HepG2 (cell line): ENCODE measurements at regions not wholly inside any gene's neighbourhood (a gene's known extent, or its start where the extent isn't known, plus 50 kb on each side); places are given as distances from the start of the nearest gene placed in this dataset.

Experiments
- ATAC-seq: fragments of 200-7000 bp; cut with Tn5 transposase; 3 replicates; pipeline ENCODE4 v1.9.1; 2020; ENCODE audit warnings: mild to moderate bottlenecking, moderate library complexity
- BruUV-seq: library from RNA; stranded (reverse); fragments of 400-500 nt; replicated peaks from 2 replicates; lab custom pipeline; 2021; lab: Mats Ljungman, UMichigan
- CTCF ChIA-PET: fragments of 300-600 bp; formaldehyde crosslinking; extraction: SDS; loops from one replicate; lab custom pipeline; 2021; ENCODE audit warnings: low total read pairs, inconsistent platforms, low intra/inter-chr PET ratio; lab: Yijun Ruan, JAX
- POLR2A ChIA-PET: fragments of 350-600 bp; sonication (Branson Sonifier 250); formaldehyde crosslinking; loops from one replicate; lab custom pipeline; 2020; ENCODE audit warnings: antibody characterized with exemption, inconsistent platforms; lab: Yijun Ruan, JAX
- DNase-seq: peaks from one replicate; pipeline ENCODE4 v3.0.0-alpha.2; 2015; ENCODE audit warnings: low spot score
- FAIRE-seq: peaks from 3 replicates; lab custom pipeline; 2011; peaks lifted over from hg19 to GRCh38; lab: Jason Lieb, UNC
- H2AFZ ChIP-seq: one replicate; pipeline ENCODE4 v1.6.1; 2011; ENCODE audit warnings: low read length, inconsistent platforms
- H3K27ac ChIP-seq: fragments of 300-600 bp; 3 replicates; pipeline ENCODE4 v1.8.0; 2011; ENCODE audit warnings: mixed run types, mild to moderate bottlenecking, mixed read lengths, low read length, inconsistent platforms; ENCODE audit not compliant: insufficient read depth; ENCODE audit errors: extremely low read length
- H3K27me3 ChIP-seq, 2 experiments: fragments of 200-600 bp in 1 of 2; 2 replicates in 1 of 2; 3 replicates in 1 of 2; pipeline versions ENCODE4 v1.6.0 to v1.8.0; 2011; ENCODE audit warnings: low read length in 2 of 2, mild to moderate bottlenecking in 2 of 2, moderate library complexity in 2 of 2, inconsistent platforms in 1 of 2; ENCODE audit not compliant: insufficient read depth in 2 of 2, control insufficient read depth in 1 of 2
- H3K36me3 ChIP-seq, 2 experiments: fragments of 200-600 bp in 1 of 2; replicated peaks in 1 of 2; 2 replicates in 1 of 2; 3 replicates in 1 of 2; pipeline versions ENCODE4 v1.5.1 to v1.8.0; 2011; ENCODE audit warnings: low read length in 2 of 2, inconsistent platforms in 1 of 2; ENCODE audit not compliant: insufficient read depth in 2 of 2, control insufficient read depth in 1 of 2
- H3K4me1 ChIP-seq: 2 replicates; pipeline ENCODE4 v1.5.1; 2012; ENCODE audit warnings: low read length, inconsistent platforms; ENCODE audit not compliant: insufficient read depth
- H3K4me2 ChIP-seq: 2 replicates; pipeline ENCODE4 v1.6.0; 2011; ENCODE audit warnings: low read depth, low read length, inconsistent platforms
- H3K4me3 ChIP-seq, 3 experiments: fragments of 200-600 bp in 1 of 3; sonication (generic), shearing (Covaris generic) in 1 of 3; replicated peaks in 1 of 3; 2 replicates each; pipeline ENCODE4 v1.5.1; 2011 to 2016; ENCODE audit warnings: low read length in 3 of 3, inconsistent platforms in 2 of 3, low read depth in 2 of 3, mild to moderate bottlenecking in 2 of 3, control low read depth in 1 of 3, mixed read lengths in 1 of 3; ENCODE audit not compliant: insufficient read depth in 1 of 3
- H3K79me2 ChIP-seq: one replicate; pipeline ENCODE4 v1.6.1; 2011; ENCODE audit warnings: low read length, inconsistent platforms; ENCODE audit not compliant: insufficient read depth
- H3K9ac ChIP-seq: 2 replicates; pipeline ENCODE4 v1.6.0; 2011; ENCODE audit warnings: mild to moderate bottlenecking, low read depth, low read length, inconsistent platforms; ENCODE audit not compliant: insufficient read depth
- H3K9me3 ChIP-seq: 2 replicates; pipeline ENCODE4 v1.5.1; 2012; ENCODE audit warnings: mild to moderate bottlenecking, low read length
- H4K20me1 ChIP-seq: 2 replicates; pipeline ENCODE4 v1.6.0; 2011; ENCODE audit warnings: inconsistent platforms, mild to moderate bottlenecking, low read length, moderate library complexity; ENCODE audit not compliant: insufficient read depth
- CAMTA2 ChIP-seq: sonication (generic); formaldehyde crosslinking; IDR thresholded peaks from 2 replicates; pipeline ENCODE4 v1.4.0; 2020; ENCODE audit warnings: mild to moderate bottlenecking, missing genetic modification reagents, borderline replicate concordance
- FOSL1 ChIP-seq: sonication (generic); formaldehyde crosslinking; IDR thresholded peaks from 2 replicates; pipeline ENCODE4 v1.9.0; 2021; ENCODE audit warnings: missing genetic modification reagents, borderline replicate concordance
- FOXJ3 ChIP-seq: sonication (generic); formaldehyde crosslinking; IDR thresholded peaks from 2 replicates; pipeline ENCODE4 v1.4.0; 2020; ENCODE audit warnings: missing genetic modification reagents, mild to moderate bottlenecking, borderline replicate concordance
- FOXO1 ChIP-seq: sonication (generic); formaldehyde crosslinking; IDR thresholded peaks from 2 replicates; pipeline ENCODE4 v1.4.0; 2020; ENCODE audit warnings: missing genetic modification reagents
- KLF15 ChIP-seq: sonication (generic); formaldehyde crosslinking; IDR thresholded peaks from 2 replicates; pipeline ENCODE4 v1.8.1; 2023; ENCODE audit warnings: borderline replicate concordance, mild to moderate bottlenecking, inconsistent platforms, missing genetic modification reagents, mixed read lengths
- KMT2B ChIP-seq: IDR thresholded peaks from 2 replicates; pipeline ENCODE4 v1.6.1; 2016; ENCODE audit warnings: missing genetic modification reagents, missing compliant biosample characterization
- SETDB1 ChIP-seq: sonication (generic); formaldehyde crosslinking; IDR thresholded peaks from 2 replicates; pipeline ENCODE4 v1.5.1; 2020; ENCODE audit warnings: missing genetic modification reagents, mild to moderate bottlenecking, borderline replicate concordance
- SP1 ChIP-seq, 2 experiments: fragments of 450-650 bp in 1 of 2; sonication (generic) in 1 of 2; formaldehyde crosslinking in 1 of 2; IDR thresholded peaks; 2 replicates each; pipeline versions ENCODE4 v1.4.0 to v1.6.1; 2016 to 2020; ENCODE audit warnings: missing genetic modification reagents in 1 of 2
- XBP1 ChIP-seq: sonication (generic); formaldehyde crosslinking; IDR thresholded peaks from 2 replicates; pipeline ENCODE4 v1.5.0; 2020; ENCODE audit warnings: missing genetic modification reagents
- ZC3H13 ChIP-seq: sonication (generic); formaldehyde crosslinking; IDR thresholded peaks from 2 replicates; pipeline ENCODE4 v1.8.1; 2023; ENCODE audit warnings: mild to moderate bottlenecking, missing genetic modification reagents, moderate library complexity
- ZNF235 ChIP-seq: sonication (generic); formaldehyde crosslinking; IDR thresholded peaks from 2 replicates; pipeline ENCODE4 v1.8.1; 2023; ENCODE audit warnings: mild to moderate bottlenecking, missing genetic modification reagents, borderline replicate concordance
- ZNF570 ChIP-seq: sonication (generic); formaldehyde crosslinking; IDR thresholded peaks from 2 replicates; pipeline ENCODE4 v1.4.0; 2020; ENCODE audit warnings: mild to moderate bottlenecking, missing genetic modification reagents, borderline replicate concordance
- WGBS: methylation state at CpG from one replicate; pipeline ENCODE4 v1.1.6; 2017; ENCODE audit warnings: low lambda C conversion rate; 5-methylcytosine and 5-hydroxymethylcytosine counted together
- in situ Hi-C: cut with HindIII; loops from 2 replicates; pipeline ENCODE4 v1.10.0; 2017; ENCODE audit warnings: low pct_unique_long_range_greater_than_20kb; ENCODE audit not compliant: extremely low pct_ligation_motif_present
- intact Hi-C: fragments of 100-400 bp; cut with micrococcal nuclease; formaldehyde crosslinking; loops from one replicate; pipeline ENCODE4 v1.10.0; 2022; ENCODE audit not compliant: unreplicated experiment
- TF ChIP-seq, protein P1 (sequence below): sonication (generic); formaldehyde crosslinking; IDR thresholded peaks from 2 replicates; pipeline ENCODE4 v1.4.0; 2020; ENCODE audit warnings: missing genetic modification reagents; ENCODE audit errors: not compliant biosample characterization
- TF ChIP-seq, protein P2 (sequence below): sonication (generic); formaldehyde crosslinking; conservative IDR thresholded peaks from 2 replicates; pipeline ENCODE4 v1.4.0; 2020; ENCODE audit warnings: missing genetic modification reagents
- TF ChIP-seq, protein P3 (sequence below): sonication (generic); formaldehyde crosslinking; IDR thresholded peaks from 2 replicates; pipeline ENCODE4 v1.4.0; 2020; ENCODE audit warnings: mild to moderate bottlenecking, missing genetic modification reagents
- TF ChIP-seq, protein P4 (sequence below): sonication (generic); formaldehyde crosslinking; IDR thresholded peaks from 2 replicates; pipeline ENCODE4 v1.4.0; 2020; ENCODE audit warnings: mild to moderate bottlenecking, missing genetic modification reagents

DNA sequence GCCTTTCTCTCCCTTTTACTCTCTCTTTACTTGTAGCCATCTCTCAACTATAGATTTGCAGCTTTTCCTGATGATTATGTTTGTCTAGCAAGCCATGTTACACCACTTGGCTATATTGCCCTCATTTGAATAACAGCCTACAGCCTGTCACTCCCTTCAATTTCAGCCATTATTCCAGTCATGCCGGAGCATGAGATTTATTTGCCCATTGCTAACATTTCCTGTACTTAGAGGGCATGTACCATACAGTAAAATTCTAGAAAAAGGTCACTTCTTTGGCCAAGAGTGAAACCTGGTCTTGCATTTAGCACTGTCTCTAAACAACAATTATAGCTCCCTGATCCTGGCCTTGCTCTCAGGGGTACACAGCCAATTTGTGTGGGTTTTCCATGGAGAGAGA lies 221.7 kb upstream of the TMC3 start (continued):
- TF ChIP-seq, protein P1, sequence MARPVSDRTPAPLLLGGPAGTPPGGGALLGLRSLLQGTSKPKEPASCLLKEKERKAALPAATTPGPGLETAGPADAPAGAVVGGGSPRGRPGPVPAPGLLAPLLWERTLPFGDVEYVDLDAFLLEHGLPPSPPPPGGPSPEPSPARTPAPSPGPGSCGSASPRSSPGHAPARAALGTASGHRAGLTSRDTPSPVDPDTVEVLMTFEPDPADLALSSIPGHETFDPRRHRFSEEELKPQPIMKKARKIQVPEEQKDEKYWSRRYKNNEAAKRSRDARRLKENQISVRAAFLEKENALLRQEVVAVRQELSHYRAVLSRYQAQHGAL (CRISPR knock-in tag) = no peak
- no peak for TF ChIP-seq SP1 (IDR thresholded peaks at IDR 0.05)
- no peak for TF ChIP-seq SP1 (CRISPR knock-in tag; IDR thresholded peaks at IDR 0.05)

DNA sequence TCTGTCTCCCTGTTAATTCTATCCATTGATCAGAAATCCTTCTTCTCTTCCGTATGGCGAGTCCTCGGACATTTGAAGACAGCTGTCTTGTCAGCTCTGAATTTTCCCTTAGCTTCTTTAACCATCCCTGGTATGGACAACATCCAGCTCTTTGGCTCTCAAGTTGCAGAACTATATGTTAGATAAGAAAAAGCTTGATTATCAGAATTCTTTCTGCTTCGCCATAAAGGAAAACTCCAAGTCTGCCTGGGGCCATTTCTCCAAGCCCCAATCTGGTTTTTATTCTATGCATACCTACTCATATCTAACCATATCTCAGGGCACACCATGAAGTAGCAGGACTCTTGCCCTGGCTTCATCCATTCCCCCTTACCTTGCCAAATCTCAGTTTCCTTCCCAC lies 215.7 kb upstream of the TMC3 start:
- H3K9me3 ChIP-seq = no peaks in the 10 kb centered on the region
- no peak overlapping the region for H3K27ac ChIP-seq
- WGBS = 66% methylated on average over 4 of the region's 4 CpGs
- no peak overlapping the region for H3K4me2 ChIP-seq
- no peak overlapping the region for H3K9ac ChIP-seq
- H2AFZ ChIP-seq = no peak overlapping the region
- no peaks in the 10 kb centered on the region for H3K79me2 ChIP-seq
- no peak for DNase-seq
- no peak for FAIRE-seq
- no TSS peak for BruUV-seq
- no peaks in the 10 kb centered on the region for H3K36me3 ChIP-seq
- POLR2A ChIA-PET = no interaction called here
- in situ Hi-C loops = no loop called here
- no peak for ATAC-seq
- no peaks in the 10 kb centered on the region for H4K20me1 ChIP-seq
- no peak overlapping the region for H3K4me3 ChIP-seq
- no peaks in the 10 kb centered on the region for H3K27me3 ChIP-seq
- intact Hi-C loops = no loop called here
- CTCF ChIA-PET = no interaction called here
- no peak for TF ChIP-seq ZNF235
- TF ChIP-seq, protein P2, sequence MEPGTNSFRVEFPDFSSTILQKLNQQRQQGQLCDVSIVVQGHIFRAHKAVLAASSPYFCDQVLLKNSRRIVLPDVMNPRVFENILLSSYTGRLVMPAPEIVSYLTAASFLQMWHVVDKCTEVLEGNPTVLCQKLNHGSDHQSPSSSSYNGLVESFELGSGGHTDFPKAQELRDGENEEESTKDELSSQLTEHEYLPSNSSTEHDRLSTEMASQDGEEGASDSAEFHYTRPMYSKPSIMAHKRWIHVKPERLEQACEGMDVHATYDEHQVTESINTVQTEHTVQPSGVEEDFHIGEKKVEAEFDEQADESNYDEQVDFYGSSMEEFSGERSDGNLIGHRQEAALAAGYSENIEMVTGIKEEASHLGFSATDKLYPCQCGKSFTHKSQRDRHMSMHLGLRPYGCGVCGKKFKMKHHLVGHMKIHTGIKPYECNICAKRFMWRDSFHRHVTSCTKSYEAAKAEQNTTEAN (CRISPR knock-in tag) = no peak
- no peak for TF ChIP-seq FOXO1 (CRISPR knock-in tag)
- TF ChIP-seq FOXJ3 (CRISPR knock-in tag) = no peak
- no peak for TF ChIP-seq KMT2B
- TF ChIP-seq ZC3H13 = no peak
- no peak for TF ChIP-seq CAMTA2
- TF ChIP-seq, protein P3, sequence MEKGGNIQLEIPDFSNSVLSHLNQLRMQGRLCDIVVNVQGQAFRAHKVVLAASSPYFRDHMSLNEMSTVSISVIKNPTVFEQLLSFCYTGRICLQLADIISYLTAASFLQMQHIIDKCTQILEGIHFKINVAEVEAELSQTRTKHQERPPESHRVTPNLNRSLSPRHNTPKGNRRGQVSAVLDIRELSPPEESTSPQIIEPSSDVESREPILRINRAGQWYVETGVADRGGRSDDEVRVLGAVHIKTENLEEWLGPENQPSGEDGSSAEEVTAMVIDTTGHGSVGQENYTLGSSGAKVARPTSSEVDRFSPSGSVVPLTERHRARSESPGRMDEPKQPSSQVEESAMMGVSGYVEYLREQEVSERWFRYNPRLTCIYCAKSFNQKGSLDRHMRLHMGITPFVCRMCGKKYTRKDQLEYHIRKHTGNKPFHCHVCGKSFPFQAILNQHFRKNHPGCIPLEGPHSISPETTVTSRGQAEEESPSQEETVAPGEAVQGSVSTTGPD (CRISPR knock-in tag) = no peak
- no peak for TF ChIP-seq KLF15 (CRISPR knock-in tag)
- no peak for TF ChIP-seq XBP1 (CRISPR knock-in tag)
- no peak for TF ChIP-seq ZNF570 (CRISPR knock-in tag)
- no peak for TF ChIP-seq SETDB1
- TF ChIP-seq, protein P4, sequence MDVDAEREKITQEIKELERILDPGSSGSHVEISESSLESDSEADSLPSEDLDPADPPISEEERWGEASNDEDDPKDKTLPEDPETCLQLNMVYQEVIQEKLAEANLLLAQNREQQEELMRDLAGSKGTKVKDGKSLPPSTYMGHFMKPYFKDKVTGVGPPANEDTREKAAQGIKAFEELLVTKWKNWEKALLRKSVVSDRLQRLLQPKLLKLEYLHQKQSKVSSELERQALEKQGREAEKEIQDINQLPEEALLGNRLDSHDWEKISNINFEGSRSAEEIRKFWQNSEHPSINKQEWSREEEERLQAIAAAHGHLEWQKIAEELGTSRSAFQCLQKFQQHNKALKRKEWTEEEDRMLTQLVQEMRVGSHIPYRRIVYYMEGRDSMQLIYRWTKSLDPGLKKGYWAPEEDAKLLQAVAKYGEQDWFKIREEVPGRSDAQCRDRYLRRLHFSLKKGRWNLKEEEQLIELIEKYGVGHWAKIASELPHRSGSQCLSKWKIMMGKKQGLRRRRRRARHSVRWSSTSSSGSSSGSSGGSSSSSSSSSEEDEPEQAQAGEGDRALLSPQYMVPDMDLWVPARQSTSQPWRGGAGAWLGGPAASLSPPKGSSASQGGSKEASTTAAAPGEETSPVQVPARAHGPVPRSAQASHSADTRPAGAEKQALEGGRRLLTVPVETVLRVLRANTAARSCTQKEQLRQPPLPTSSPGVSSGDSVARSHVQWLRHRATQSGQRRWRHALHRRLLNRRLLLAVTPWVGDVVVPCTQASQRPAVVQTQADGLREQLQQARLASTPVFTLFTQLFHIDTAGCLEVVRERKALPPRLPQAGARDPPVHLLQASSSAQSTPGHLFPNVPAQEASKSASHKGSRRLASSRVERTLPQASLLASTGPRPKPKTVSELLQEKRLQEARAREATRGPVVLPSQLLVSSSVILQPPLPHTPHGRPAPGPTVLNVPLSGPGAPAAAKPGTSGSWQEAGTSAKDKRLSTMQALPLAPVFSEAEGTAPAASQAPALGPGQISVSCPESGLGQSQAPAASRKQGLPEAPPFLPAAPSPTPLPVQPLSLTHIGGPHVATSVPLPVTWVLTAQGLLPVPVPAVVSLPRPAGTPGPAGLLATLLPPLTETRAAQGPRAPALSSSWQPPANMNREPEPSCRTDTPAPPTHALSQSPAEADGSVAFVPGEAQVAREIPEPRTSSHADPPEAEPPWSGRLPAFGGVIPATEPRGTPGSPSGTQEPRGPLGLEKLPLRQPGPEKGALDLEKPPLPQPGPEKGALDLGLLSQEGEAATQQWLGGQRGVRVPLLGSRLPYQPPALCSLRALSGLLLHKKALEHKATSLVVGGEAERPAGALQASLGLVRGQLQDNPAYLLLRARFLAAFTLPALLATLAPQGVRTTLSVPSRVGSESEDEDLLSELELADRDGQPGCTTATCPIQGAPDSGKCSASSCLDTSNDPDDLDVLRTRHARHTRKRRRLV = no peak
- TF ChIP-seq FOSL1 (CRISPR knock-in tag) = no peak
- no peaks in the 10 kb centered on the region for H3K4me1 ChIP-seq
